ENCODE measurements at regions not wholly inside any gene's neighbourhood (a gene's known extent, or its start where the extent isn't known, plus 50 kb on each side); places are given as distances from the start of the nearest gene placed in this dataset.

DNA sequence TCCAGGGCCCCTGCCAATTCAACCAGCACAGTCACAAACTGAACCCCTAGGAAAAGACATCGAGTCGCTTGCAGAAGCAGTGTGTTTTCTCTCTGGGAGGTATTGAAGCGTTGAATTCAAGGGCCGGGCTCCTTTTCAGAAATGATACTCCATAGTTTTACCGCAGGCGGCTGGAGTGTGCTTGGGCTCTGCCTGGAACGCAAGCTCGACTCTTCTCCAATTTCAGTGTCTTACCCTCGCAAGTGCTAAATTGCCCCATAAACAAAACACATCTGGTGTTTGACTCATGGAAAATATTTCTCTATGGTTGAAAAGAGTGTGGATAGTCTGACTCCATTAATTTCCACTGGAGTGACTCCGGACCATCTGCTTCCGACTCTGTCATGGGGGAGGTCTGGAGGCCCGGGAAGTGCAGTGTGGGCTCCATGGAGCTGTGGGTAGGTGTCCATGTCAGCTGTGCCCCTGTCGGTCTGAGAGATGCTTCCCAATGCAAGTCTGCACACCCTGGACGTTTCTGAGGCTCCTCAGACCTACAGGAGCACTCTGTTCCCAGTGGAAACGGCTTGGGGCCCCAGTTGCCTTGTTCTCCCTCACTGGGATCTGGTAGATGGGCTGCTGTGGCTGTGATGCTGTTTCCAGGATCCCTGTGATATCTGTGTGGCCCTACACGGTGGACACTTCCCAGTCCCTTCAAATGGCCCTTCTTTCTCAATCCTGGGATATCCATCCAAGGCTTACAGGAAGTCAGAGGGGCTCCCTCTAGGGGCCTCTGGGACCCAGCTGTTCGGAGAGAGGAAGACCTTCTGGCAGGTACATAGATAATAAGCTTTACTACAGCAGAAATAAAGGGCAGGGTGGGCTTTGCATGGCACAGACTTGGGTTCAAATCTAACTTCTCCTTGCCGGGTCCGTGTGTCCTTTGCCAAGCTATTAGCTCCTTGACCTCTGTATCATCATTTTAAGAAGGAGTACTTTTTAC, 119.8 kb upstream of the CDH13 start:
- Histone ChIP-seq H3K27me3 (no peaks in the 10 kb centered on the region), H3K9me3 (no peaks in the 10 kb centered on the region), H3K27ac (no peak overlapping the region), H3K36me3 (no peaks in the 10 kb centered on the region), H3K4me3 (no peak overlapping the region), H3K4me1 (no peaks in the 10 kb centered on the region)
- TF ChIP-seq, protein P1, sequence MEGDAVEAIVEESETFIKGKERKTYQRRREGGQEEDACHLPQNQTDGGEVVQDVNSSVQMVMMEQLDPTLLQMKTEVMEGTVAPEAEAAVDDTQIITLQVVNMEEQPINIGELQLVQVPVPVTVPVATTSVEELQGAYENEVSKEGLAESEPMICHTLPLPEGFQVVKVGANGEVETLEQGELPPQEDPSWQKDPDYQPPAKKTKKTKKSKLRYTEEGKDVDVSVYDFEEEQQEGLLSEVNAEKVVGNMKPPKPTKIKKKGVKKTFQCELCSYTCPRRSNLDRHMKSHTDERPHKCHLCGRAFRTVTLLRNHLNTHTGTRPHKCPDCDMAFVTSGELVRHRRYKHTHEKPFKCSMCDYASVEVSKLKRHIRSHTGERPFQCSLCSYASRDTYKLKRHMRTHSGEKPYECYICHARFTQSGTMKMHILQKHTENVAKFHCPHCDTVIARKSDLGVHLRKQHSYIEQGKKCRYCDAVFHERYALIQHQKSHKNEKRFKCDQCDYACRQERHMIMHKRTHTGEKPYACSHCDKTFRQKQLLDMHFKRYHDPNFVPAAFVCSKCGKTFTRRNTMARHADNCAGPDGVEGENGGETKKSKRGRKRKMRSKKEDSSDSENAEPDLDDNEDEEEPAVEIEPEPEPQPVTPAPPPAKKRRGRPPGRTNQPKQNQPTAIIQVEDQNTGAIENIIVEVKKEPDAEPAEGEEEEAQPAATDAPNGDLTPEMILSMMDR (IDR thresholded peaks at IDR 0.05) = no peak
- WGBS, 2 donors = 63 to 67% methylated on average over 19 of the region's 19 CpGs
- FAIRE-seq (no peak), DNase-seq (no peak), ATAC-seq (no peak)
- intact Hi-C loops (cut with DNase I) = loop anchor here in 1 of 3 donors (10.0 kb wide), 1 partner anchor 62 kb away; no protein-coding TSS in a partner anchor

DNA sequence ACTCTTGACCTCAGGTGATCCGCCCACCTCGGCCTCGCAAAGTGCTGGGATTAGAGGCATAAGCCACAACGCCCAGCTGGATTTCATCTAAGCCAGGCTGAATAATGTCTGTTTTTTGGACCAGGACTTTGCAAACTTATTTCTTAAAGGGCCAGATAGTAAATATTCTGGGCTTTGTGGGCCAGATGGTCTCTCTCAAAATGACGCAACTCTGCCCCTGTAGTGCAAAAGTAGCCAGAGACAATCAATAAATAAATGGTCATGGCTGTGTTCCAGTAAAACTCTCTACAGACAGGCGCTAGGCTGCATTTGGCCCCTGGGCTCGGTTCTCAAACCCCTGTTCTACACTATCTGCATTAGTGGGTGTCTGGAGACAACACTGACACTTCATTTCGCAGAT, 121.9 kb upstream of the CDH13 start:
- WGBS, 2 donors = 55 to 66% methylated on average over 8 of the region's 8 CpGs

DNA sequence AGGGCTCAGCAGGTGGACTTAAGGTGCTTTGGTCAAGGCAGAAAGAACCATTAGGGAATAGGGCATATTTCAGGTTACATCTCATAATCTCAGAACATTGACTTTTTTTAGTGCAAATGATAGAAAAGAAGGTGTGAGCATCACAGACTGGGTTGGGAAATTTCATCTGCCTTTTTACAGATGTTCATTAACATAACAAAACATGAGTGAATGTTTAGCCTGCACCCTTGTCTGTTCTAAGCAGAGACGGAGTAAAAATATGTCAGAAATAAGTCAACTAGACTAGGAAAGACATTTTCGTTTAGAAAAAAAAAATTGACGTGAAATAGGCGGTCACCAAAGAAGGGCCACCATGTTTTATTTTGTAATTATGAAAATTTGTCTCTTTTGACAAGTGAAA, 127.5 kb upstream of the CDH13 start:
- H3K27me3 ChIP-seq = no peaks in the 10 kb centered on the region
- no peak overlapping the region for H3K27ac ChIP-seq
- 55 to 66% methylated on average over 4 of the region's 4 CpGs for WGBS, 2 donors
- DNase-seq (no peak), ATAC-seq (no peak), FAIRE-seq (no peak)
- no peaks in the 10 kb centered on the region for H3K36me3 ChIP-seq
- H3K9me3 ChIP-seq = no peaks in the 10 kb centered on the region
- intact Hi-C loops (cut with DNase I) = no loop called here
- H3K4me3 ChIP-seq = no peak overlapping the region
- TF ChIP-seq, protein P1 (IDR thresholded peaks at IDR 0.05) = no peak
- no peaks in the 10 kb centered on the region for H3K4me1 ChIP-seq

More for the DNA sequence above, 121.9 kb upstream of the CDH13 start:
- intact Hi-C loops (cut with DNase I) = loop anchor here in 1 of 3 donors (10.0 kb wide), 1 partner anchor 60 kb away; no protein-coding TSS in a partner anchor
- TF ChIP-seq, protein P1 (IDR thresholded peaks at IDR 0.05) = no peak
- FAIRE-seq = no peak
- Histone ChIP-seq H3K36me3 (no peaks in the 10 kb centered on the region), H3K4me1 (no peaks in the 10 kb centered on the region), H3K27me3 (no peaks in the 10 kb centered on the region), H3K9me3 (no peaks in the 10 kb centered on the region), H3K27ac (no peak overlapping the region), H3K4me3 (no peak overlapping the region)
- ATAC-seq = no peak
- no peak for DNase-seq

DNA sequence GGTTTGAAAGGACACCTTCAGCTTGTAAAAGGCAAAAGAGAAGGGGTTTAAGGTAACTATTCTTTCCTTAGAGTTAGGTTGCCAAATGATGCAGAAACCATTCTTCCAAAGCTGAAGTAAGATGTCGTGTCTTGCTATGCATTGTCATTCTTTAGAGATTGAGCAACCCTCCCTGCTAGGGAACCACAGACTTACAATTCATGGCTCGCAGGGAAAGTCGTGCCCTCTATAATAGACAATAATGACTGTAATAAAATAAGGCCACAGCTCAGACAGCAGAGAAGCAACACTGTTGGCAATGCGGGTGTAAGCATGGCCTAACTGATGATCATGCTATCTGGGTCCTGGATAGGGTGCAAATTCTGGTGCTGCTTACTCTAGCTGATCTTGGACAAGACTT, 129.6 kb upstream of the CDH13 start:
- H3K27me3 ChIP-seq = no peaks in the 10 kb centered on the region
- intact Hi-C loops (cut with DNase I) = no loop called here
- ATAC-seq (no peak), DNase-seq (no peak), FAIRE-seq (no peak)
- no peak overlapping the region for H3K4me3 ChIP-seq
- no peaks in the 10 kb centered on the region for H3K4me1 ChIP-seq
- H3K27ac ChIP-seq = no peak overlapping the region
- H3K36me3 ChIP-seq = no peaks in the 10 kb centered on the region
- WGBS, 2 donors = 53 to 59% methylated on average over 4 of the region's 4 CpGs
- TF ChIP-seq, protein P1 (IDR thresholded peaks at IDR 0.05) = no peak
- H3K9me3 ChIP-seq = no peaks in the 10 kb centered on the region

DNA sequence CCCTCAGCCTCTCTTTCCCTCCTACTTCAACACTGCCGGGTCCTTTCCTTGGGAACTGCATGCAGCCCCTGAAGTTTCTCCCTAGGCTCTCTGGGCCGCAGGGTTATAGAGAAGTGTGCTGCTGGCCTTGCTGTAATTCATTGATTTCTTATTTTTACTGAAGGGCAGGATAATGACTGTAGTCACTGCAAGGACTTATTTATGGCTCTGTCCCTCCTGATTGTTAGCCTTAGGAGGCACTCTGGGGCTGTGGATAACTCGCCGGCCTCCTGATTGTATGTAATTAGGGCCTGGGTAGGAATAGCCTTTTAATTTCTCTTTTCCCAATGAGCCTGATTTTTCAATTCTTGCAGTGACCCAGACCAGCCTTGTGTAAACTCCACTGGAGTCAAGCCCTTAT, 138.3 kb upstream of the CDH13 start:
- TF ChIP-seq, protein P1 (IDR thresholded peaks at IDR 0.05) = no peak
- H3K36me3 ChIP-seq = no peaks in the 10 kb centered on the region
- H3K9me3 ChIP-seq = no peaks in the 10 kb centered on the region
- no peaks in the 10 kb centered on the region for H3K4me1 ChIP-seq
- DNase-seq (no peak), FAIRE-seq (no peak), ATAC-seq (no peak)
- no peak overlapping the region for H3K4me3 ChIP-seq
- H3K27ac ChIP-seq = no peak overlapping the region
- no peaks in the 10 kb centered on the region for H3K27me3 ChIP-seq
- intact Hi-C loops (cut with DNase I) = no loop called here
- WGBS, 2 donors = 59 to 60% methylated on average over 4 of the region's 4 CpGs
